Ovary (tissue), 3 donors: ENCODE measurements at regions not wholly inside any gene's neighbourhood (a gene's known extent, or its start where the extent isn't known, plus 50 kb on each side); places are given as distances from the start of the nearest gene placed in this dataset.

Source experiments
- CTCF ChIP-seq, 3 donors: fragments of 450-650 bp in 2 of 3; fragments of 200-600 bp in 1 of 3; IDR thresholded peaks; one replicate each; pipeline versions ENCODE4 v1.5.1 to v1.8.0; 2016 to 2022; ENCODE audit warnings: antibody characterized with exemption in 3 of 3, mild to moderate bottlenecking in 1 of 3
- EP300 ChIP-seq: sonication (generic); formaldehyde crosslinking; IDR thresholded peaks from one replicate; pipeline ENCODE4 v1.6.1; 2017; ENCODE audit warnings: antibody characterized with exemption
- donor health status: DM: no; HTN: no; CAD: no.

GRCh38 chr11:109209572-109209971, 212.4 kb upstream of the C11orf87 start:
- no peak for TF ChIP-seq CTCF (IDR thresholded peaks at IDR 0.05)
- TF ChIP-seq EP300 = no peak
